Activated naive CD4-positive, alpha-beta T cell treated with anti-CD3 and anti-CD28 coated beads, Interleukin-2, amount 50 U/mL, for 72 hours (primary cell): ENCODE measurements at regions not wholly inside any gene's neighbourhood (a gene's known extent, or its start where the extent isn't known, plus 50 kb on each side); places are given as distances from the start of the nearest gene placed in this dataset.
"Not testable (repeated sequence)": the region's sequence is repeated elsewhere in the genome, so short reads cannot be mapped to it uniquely, and the experiment has no call there.

ENCODE experiments used
- ATAC-seq, 2 donors: fragments of 150-1000 bp; cut with Tn5 transposase; 2 replicates each; pipeline ENCODE4 v1.10.0; 2021; ENCODE audit warnings: mild to moderate bottlenecking in 2 of 2, moderate library complexity in 2 of 2
- DNase-seq, 2 donors: peaks; one replicate each; pipeline ENCODE4 v3.0.0; 2021 to 2022; ENCODE audit warnings: low spot score in 2 of 2
- H3K27ac Mint-ChIP-seq, 2 donors: one replicate each; pipeline ENCODE4 v1.8.0; 2022; ENCODE audit warnings: mild to moderate bottlenecking in 2 of 2, mixed read lengths in 2 of 2
- H3K36me3 Mint-ChIP-seq, 2 donors: one replicate each; pipeline ENCODE4 v1.8.0; 2022; ENCODE audit warnings: mixed read lengths in 2 of 2
- H3K9me3 Mint-ChIP-seq, 2 donors: one replicate each; pipeline ENCODE4 v1.8.0; 2022; ENCODE audit warnings: mixed read lengths in 2 of 2

- H3K27ac Mint-ChIP-seq, ATAC-seq: not testable (repeated sequence)
- H3K36me3 Mint-ChIP-seq, result peaks cover 6 to 15% of the 10 kb centered on the region in 2 donors
Measured at GRCh38 chr3:130151555-130151954, 69.9 kb downstream of the ALG1L2 start.

GRCh38 chr3:130153247-130153646 lies 71.6 kb downstream of the ALG1L2 start:
- Mint-ChIP-seq H3K36me3 (peaks cover 6 to 15% of the 10 kb centered on the region in 2 donors), H3K9me3 (peaks cover 3 to 17% of the 10 kb centered on the region in 2 donors)
- ATAC-seq, DNase-seq, H3K27ac Mint-ChIP-seq: not testable (repeated sequence)

More at GRCh38 chr3:130151555-130151954, 69.9 kb downstream of the ALG1L2 start:
- not testable (repeated sequence) for DNase-seq
- peaks cover 3 to 17% of the 10 kb centered on the region in 2 donors for H3K9me3 Mint-ChIP-seq

- ATAC-seq, H3K27ac Mint-ChIP-seq, DNase-seq: not testable (repeated sequence)
- peaks cover 3 to 13% of the 10 kb centered on the region in 2 donors for H3K9me3 Mint-ChIP-seq
- peaks cover 3 to 11% of the 10 kb centered on the region in 2 donors for H3K36me3 Mint-ChIP-seq
Measured at GRCh38 chr3:130155464-130155863, 73.8 kb downstream of the ALG1L2 start.

GRCh38 chr3:130166856-130167255 lies 85.2 kb downstream of the ALG1L2 start:
- not testable (repeated sequence) for H3K9me3 Mint-ChIP-seq, DNase-seq, H3K36me3 Mint-ChIP-seq, ATAC-seq
- peak overlapping the region in 1 of 2 donors; percentile 15 for H3K27ac Mint-ChIP-seq

- H3K9me3 Mint-ChIP-seq, ATAC-seq, H3K36me3 Mint-ChIP-seq, H3K27ac Mint-ChIP-seq, DNase-seq: not testable (repeated sequence)
Measured at GRCh38 chr3:130175195-130175594, 93.6 kb downstream of the ALG1L2 start.

- H3K36me3 Mint-ChIP-seq, H3K9me3 Mint-ChIP-seq, H3K27ac Mint-ChIP-seq, ATAC-seq, DNase-seq: not testable (repeated sequence)
Measured at GRCh38 chr3:130176476-130177256, 95.0 kb downstream of the ALG1L2 start.

- not testable (repeated sequence) for H3K9me3 Mint-ChIP-seq, H3K36me3 Mint-ChIP-seq, ATAC-seq
- H3K27ac Mint-ChIP-seq, result peak overlapping the region; percentile 51 to 84
- peak in 1 of 2 donors; percentile 8 for DNase-seq
Measured at GRCh38 chr3:130178835-130179234, 97.2 kb downstream of the ALG1L2 start.

GRCh38 chr3:130179353-130179970 lies 97.8 kb downstream of the ALG1L2 start:
- H3K36me3 Mint-ChIP-seq, H3K9me3 Mint-ChIP-seq, ATAC-seq: not testable (repeated sequence)
- peak in 1 of 2 donors; percentile 29 for DNase-seq
- peak overlapping the region; percentile 51 to 84 for H3K27ac Mint-ChIP-seq

- H3K27ac Mint-ChIP-seq, H3K36me3 Mint-ChIP-seq, ATAC-seq, H3K9me3 Mint-ChIP-seq, DNase-seq: not testable (repeated sequence)
Measured at GRCh38 chr3:130182475-130182874, 100.8 kb downstream of the ALG1L2 start.

- H3K27ac Mint-ChIP-seq, DNase-seq, H3K36me3 Mint-ChIP-seq, ATAC-seq, H3K9me3 Mint-ChIP-seq: not testable (repeated sequence)
Measured at GRCh38 chr3:130183689-130184088, 102.1 kb downstream of the ALG1L2 start.

GRCh38 chr3:130184152-130185024 lies 102.8 kb downstream of the ALG1L2 start:
- not testable (repeated sequence) for H3K9me3 Mint-ChIP-seq

GRCh38 chr3:130201272-130201671 lies 119.6 kb downstream of the ALG1L2 start:
- DNase-seq, H3K9me3 Mint-ChIP-seq, H3K27ac Mint-ChIP-seq, ATAC-seq: not testable (repeated sequence)
- H3K36me3 Mint-ChIP-seq, result peaks cover 8 to 23% of the 10 kb centered on the region in 2 donors

More at GRCh38 chr3:130184152-130185024, 102.8 kb downstream of the ALG1L2 start:
- ATAC-seq, H3K27ac Mint-ChIP-seq, H3K36me3 Mint-ChIP-seq, DNase-seq: not testable (repeated sequence)

GRCh38 chr3:130203633-130204032 lies 122.0 kb downstream of the ALG1L2 start:
- not testable (repeated sequence) for DNase-seq, H3K27ac Mint-ChIP-seq, ATAC-seq, H3K9me3 Mint-ChIP-seq
- peaks cover 8 to 23% of the 10 kb centered on the region in 2 donors for H3K36me3 Mint-ChIP-seq

- no peak for ATAC-seq
- Mint-ChIP-seq H3K27ac (no peak overlapping the region), H3K36me3 (no peaks in the 10 kb centered on the region), H3K9me3 (no peaks in the 10 kb centered on the region)
- DNase-seq, result no peak
Measured at GRCh38 chr3:130227540-130227939, 117.9 kb upstream of the COL6A5 start.

- H3K9me3 Mint-ChIP-seq, result no peaks in the 10 kb centered on the region
- ATAC-seq (no peak), DNase-seq (no peak)
- H3K27ac Mint-ChIP-seq, result no peak overlapping the region
- H3K36me3 Mint-ChIP-seq, result no peaks in the 10 kb centered on the region
Measured at GRCh38 chr3:130242850-130243569, 102.5 kb upstream of the COL6A5 start.

- Mint-ChIP-seq H3K27ac (no peak overlapping the region), H3K9me3 (no peaks in the 10 kb centered on the region), H3K36me3 (no peaks in the 10 kb centered on the region)
- ATAC-seq (no peak), DNase-seq (no peak)
Measured at GRCh38 chr3:130243808-130244207, 101.7 kb upstream of the COL6A5 start.
